HG02852 (cell line): ENCODE measurements at regions not wholly inside any gene's neighbourhood (a gene's known extent, or its start where the extent isn't known, plus 50 kb on each side); places are given as distances from the start of the nearest gene placed in this dataset.
"Not testable (repeated sequence)": the region's sequence is repeated elsewhere in the genome, so short reads cannot be mapped to it uniquely, and the experiment has no call there.

ENCODE experiments used
- ATAC-seq: cut with Tn5 transposase; IDR thresholded peaks from one replicate; pipeline ENCODE4 v1.9.1; 2021; ENCODE audit warnings: mild to moderate bottlenecking, moderate library complexity; ENCODE audit not compliant: unreplicated experiment

GRCh38 chr7:70895337-70896200 is 236.4 kb upstream of the GALNT17 start:
- ATAC-seq = not testable (repeated sequence)

GRCh38 chr7:70907259-70908247 is 224.4 kb upstream of the GALNT17 start:
- no peak for ATAC-seq

DNA sequence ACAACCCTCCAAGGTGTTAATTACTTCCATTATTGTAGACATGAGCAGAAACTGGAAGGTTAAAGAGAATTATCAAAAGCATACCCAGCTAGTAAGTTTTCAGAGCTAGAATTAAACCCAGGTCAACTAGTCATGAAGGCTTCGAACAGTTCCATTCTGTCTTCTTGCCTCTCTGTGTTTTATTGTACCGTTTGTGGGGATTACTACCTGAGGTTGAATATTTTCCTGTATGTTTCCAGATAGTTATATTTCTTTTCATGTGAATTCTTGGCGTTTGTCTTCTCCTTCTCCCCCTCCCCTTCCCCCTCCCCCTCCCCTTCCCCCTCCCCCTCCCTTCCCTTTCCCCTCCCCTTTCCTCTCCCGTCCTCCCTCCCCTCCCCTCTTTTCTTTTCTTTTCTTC is 218.0 kb upstream of the GALNT17 start:
- no peak for ATAC-seq

DNA sequence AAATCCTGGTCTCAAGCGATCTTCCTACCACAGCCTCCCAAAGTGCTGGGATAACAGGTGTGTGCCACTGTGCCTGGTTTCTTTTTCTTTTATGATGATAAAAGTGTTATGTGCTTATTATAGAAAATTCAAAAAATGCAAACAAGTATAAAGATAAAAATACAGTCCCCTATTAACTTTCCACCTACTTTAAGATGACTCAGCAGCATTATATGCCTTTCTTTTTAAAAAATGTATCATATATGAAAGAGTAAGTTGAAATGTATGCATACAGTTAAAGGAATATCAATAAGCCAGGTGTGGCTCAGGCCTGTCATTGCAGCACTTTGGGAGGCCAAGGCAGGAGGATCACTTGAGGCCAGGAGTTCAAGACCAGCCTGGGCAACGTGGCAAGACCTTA is 216.9 kb upstream of the GALNT17 start:
- no peak for ATAC-seq

GRCh38 chr7:70919481-70920073 is 212.4 kb upstream of the GALNT17 start:
- ATAC-seq = no peak

DNA sequence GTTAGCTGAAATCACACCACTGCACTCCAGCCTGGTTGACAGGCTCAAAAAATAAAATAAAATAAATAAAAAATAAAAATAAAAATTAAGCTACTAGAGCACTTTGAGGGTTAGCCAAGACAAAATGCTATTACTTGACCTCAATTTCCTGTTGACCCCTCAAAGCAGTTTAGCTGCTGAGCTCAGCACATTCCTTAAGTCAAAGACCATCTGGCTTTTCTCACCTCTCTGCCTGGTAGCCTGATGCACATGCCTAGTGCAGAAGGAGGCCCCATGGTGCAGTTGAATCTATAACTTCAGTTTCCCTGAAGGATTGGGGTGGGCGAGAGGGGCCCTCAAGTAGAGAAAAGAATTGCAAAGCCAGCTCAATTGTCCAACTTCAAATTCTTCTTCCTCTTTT is 211.1 kb upstream of the GALNT17 start:
- no peak for ATAC-seq

DNA sequence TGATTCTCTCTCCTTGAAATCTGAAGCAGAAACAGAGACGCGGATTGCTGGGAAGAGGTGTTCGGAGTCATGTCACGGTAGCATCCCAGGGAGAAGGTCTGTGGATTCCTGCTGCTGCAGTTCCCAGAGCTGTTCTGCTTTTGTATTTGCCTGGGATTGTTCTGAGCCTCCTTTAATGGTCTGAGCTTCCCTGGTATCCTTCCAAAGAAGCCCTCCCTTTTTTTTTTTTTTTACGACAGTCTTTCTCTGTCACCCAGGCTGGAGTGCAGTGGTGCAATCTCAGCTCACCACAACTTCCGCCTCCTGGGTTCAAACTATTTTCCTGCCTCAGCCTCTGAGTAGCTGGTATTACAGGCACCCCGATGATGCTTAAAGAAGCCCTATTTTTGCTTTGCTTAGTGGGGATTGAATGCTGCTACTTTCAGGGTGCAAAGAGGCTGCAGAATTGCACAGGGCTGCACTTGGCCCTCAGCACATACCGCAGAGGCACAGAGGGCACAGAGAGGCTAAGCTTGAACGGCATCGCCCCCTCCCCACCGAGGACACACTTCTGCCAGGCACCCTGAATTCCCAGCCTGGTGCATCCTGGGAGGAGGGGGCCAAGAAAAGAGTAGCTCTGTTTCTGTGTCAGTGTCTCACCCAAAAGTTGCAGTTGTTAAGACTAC is 208.6 kb upstream of the GALNT17 start:
- no peak for ATAC-seq

- ATAC-seq = no peak
These were observed 206.4 kb upstream of the GALNT17 start for GRCh38 chr7:70925411-70926115.

- ATAC-seq = no peak
These were observed 205.3 kb upstream of the GALNT17 start for GRCh38 chr7:70926666-70927065.

- ATAC-seq = no peak
These were observed 196.6 kb upstream of the GALNT17 start for GRCh38 chr7:70935311-70935710.

DNA sequence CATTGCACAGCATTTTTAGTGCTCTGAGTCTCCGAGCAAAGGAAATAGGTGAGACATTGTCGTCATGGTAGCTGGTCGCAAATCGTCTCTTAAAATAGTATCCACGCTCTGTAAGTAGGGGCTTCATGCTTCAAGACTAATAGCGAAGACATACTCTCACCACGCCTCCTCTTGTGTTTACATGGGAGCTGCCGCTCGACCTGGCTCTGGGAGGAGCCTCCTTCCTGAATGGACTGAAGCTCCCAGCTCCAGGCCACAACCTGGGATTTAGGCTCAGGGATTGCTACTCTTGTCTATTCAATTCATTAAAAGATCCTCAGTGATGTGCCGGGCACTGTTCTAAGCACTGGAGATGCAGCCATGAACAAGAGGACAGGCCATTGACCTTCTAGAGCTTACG is 196.1 kb upstream of the GALNT17 start:
- no peak for ATAC-seq

GRCh38 chr7:70937424-70937823 is 194.5 kb upstream of the GALNT17 start:
- ATAC-seq = no peak

DNA sequence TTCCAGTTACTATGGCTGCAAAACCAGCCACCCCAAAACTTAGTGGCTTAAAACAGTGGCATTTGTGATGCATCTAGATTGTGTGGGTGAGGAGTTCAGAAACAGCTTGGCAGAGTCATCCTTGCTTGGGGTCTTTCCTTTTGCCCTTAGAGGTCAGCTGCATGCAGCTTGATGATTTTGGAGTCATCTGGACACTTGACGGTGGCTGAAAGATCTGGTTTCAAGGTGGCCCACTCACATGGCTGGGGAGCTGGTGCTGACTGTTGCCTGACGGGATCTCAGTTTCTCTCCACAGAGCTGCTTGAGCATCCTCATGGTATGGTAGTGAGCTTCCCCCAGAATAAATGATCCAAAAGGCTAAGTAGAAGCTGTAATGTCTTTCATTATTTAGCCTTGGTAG is 191.3 kb upstream of the GALNT17 start:
- no peak for ATAC-seq

DNA sequence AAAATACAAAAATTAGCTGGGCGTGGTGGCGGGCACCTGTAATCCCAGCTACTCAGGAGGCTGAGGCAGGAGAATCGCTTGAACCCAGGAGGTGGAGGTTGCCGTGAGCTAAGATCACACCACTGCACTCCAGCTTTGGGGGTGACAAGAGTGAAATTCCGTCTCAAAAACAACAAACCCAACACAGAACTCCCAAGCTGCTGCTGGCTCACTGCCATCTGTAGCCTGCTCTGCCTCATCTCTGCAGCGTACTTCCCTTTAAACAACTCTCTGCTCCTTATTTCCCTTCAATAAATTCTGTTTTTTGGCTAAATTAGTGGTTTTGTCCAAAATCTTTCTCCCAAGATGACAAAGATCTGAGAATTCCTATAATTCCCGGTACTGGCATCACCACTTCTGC is 189.2 kb upstream of the GALNT17 start:
- no peak for ATAC-seq

DNA sequence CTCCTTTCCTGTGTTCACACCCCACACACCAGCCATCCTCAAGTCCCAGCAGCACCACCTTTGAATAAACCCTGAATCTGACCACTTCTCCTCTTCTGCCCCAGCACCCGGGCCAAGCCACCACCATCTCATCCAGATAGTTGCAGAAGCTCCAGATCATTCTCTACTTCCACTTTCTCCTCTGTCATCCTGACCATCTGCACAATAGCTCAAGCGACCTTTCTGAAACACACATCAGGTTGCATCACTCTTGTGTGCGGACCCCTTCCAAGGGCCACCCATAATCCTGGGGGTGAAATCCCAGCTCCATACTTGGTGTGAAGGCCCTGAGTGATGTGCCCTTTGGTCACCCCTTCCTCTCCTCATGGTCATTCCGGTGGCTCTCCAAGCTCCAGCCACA is 187.4 kb upstream of the GALNT17 start:
- ATAC-seq = no peak

GRCh38 chr7:70947181-70947580 is 184.8 kb upstream of the GALNT17 start:
- no peak for ATAC-seq

GRCh38 chr7:70949862-70950261 is 182.1 kb upstream of the GALNT17 start:
- no peak for ATAC-seq

DNA sequence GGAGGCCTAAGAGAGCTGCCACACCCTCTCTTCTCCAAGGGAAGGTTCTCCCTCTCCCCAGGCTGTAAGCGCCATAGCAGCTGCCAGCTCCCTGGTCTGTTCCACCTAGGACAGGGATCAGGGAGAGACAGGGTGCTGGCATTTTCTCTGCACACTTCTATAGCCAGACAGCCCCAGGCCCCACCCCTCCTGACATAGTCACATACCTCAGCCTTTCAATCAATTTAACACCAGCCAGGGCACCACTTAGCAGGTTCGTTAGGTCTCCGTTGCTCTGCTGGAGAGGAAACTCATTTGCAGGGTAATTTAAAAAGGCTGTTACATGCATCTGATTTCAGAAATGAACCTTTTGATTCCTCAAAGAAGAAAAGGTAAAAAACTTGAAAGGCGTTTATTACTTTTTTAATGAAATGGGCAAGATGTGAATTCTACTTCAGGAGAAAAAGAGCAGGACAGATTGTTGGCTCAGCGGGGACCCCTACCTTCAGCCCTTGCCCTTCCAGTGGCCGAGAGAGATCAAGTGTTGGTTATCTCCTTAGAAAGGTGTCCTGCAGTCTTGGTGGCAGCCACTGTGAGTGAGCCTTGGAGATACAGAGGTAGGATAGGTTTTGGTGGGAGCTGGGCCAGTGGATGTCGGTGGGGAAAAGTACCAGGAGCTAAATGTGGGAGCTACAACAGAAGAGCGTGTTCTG is 180.5 kb upstream of the GALNT17 start:
- no peak for ATAC-seq

GRCh38 chr7:70952311-70952710 is 179.6 kb upstream of the GALNT17 start:
- ATAC-seq = no peak

GRCh38 chr7:70953331-70953741 is 178.6 kb upstream of the GALNT17 start:
- no peak for ATAC-seq
